ENCODE measurements at regions not wholly inside any gene's neighbourhood (a gene's known extent, or its start where the extent isn't known, plus 50 kb on each side); places are given as distances from the start of the nearest gene placed in this dataset.
"Not testable (repeated sequence)": the region's sequence is repeated elsewhere in the genome, so short reads cannot be mapped to it uniquely, and the experiment has no call there.

GRCh38 chr9:29625931-29626330 is 2052.7 kb upstream of the C9orf72 start:
- H3K27me3 ChIP-seq, result no peaks in the 10 kb centered on the region
- TF ChIP-seq EP300 (IDR thresholded peaks at IDR 0.05), result no peak
- no peak for TF ChIP-seq POLR2A (IDR thresholded peaks at IDR 0.05)
- no peak for TF ChIP-seq CTCF (IDR thresholded peaks at IDR 0.05)
- intact Hi-C loops (cut with DNase I), result loop anchor here in 1 of 4 donors (10.0 kb wide), 1 partner anchor 59 kb away; no protein-coding TSS in a partner anchor
- H3K27ac ChIP-seq, result no peak overlapping the region
- H3K4me3 ChIP-seq, result no peak overlapping the region
- no peak for DNase-seq
- WGBS, 3 donors, result 75 to 79% (median 77%) methylated on average over 3 of the region's 3 CpGs
- no peaks in the 10 kb centered on the region for H3K4me1 ChIP-seq (ENCODE audit: insufficient read depth)
- H3K9me3 ChIP-seq, result no peaks in the 10 kb centered on the region
- no peaks in the 10 kb centered on the region for H3K36me3 ChIP-seq

GRCh38 chr9:29628856-29629255 is 2055.6 kb upstream of the C9orf72 start:
- not testable (repeated sequence) for H3K27ac ChIP-seq; H3K4me1 ChIP-seq (ENCODE audit: insufficient read depth); H3K4me3 ChIP-seq; H3K36me3 ChIP-seq; H3K9me3 ChIP-seq; DNase-seq; H3K27me3 ChIP-seq
- 73 to 83% (median 73%) methylated on average over 1 of the region's 1 CpG for WGBS, 3 donors
- intact Hi-C loops (cut with DNase I), result loop anchor here in 1 of 4 donors (10.0 kb wide), 1 partner anchor 56 kb away; no protein-coding TSS in a partner anchor

GRCh38 chr9:29637471-29638237 is 2064.4 kb upstream of the C9orf72 start:
- H3K4me3 ChIP-seq, result no peak overlapping the region
- H3K27ac ChIP-seq, result no peak overlapping the region
- H3K4me1 ChIP-seq (ENCODE audit: insufficient read depth), result no peaks in the 10 kb centered on the region
- no peaks in the 10 kb centered on the region for H3K36me3 ChIP-seq
- intact Hi-C loops (cut with DNase I), result no loop called here
- no peak for TF ChIP-seq POLR2A (IDR thresholded peaks at IDR 0.05)
- TF ChIP-seq EP300 (IDR thresholded peaks at IDR 0.05), result no peak
- no peak for TF ChIP-seq CTCF (IDR thresholded peaks at IDR 0.05)
- H3K27me3 ChIP-seq, result no peaks in the 10 kb centered on the region
- no peaks in the 10 kb centered on the region for H3K9me3 ChIP-seq
- WGBS, 3 donors, result 51 to 70% (median 54%) methylated on average over 3 of the region's 3 CpGs
- no peak for DNase-seq

GRCh38 chr9:29640507-29640906 is 2067.2 kb upstream of the C9orf72 start:
- TF ChIP-seq CTCF (IDR thresholded peaks at IDR 0.05) (no peak), EP300 (IDR thresholded peaks at IDR 0.05) (no peak), POLR2A (IDR thresholded peaks at IDR 0.05) (no peak)
- Histone ChIP-seq H3K9me3 (no peaks in the 10 kb centered on the region), H3K27ac (no peak overlapping the region), H3K27me3 (no peaks in the 10 kb centered on the region), H3K4me3 (no peak overlapping the region), H3K4me1 (ENCODE audit: insufficient read depth) (no peaks in the 10 kb centered on the region), H3K36me3 (no peaks in the 10 kb centered on the region)
- WGBS, 3 donors, result 51 to 74% (median 62%) methylated on average over 2 of the region's 2 CpGs
- intact Hi-C loops (cut with DNase I), result no loop called here
- no peak for DNase-seq

GRCh38 chr9:29644514-29644913 is 2071.2 kb upstream of the C9orf72 start:
- Histone ChIP-seq H3K27ac (no peak overlapping the region), H3K4me1 (ENCODE audit: insufficient read depth) (no peaks in the 10 kb centered on the region), H3K36me3 (no peaks in the 10 kb centered on the region), H3K9me3 (no peaks in the 10 kb centered on the region), H3K4me3 (no peak overlapping the region), H3K27me3 (no peaks in the 10 kb centered on the region)
- intact Hi-C loops (cut with DNase I), result no loop called here
- DNase-seq, result no peak
- TF ChIP-seq CTCF (IDR thresholded peaks at IDR 0.05) (no peak), EP300 (IDR thresholded peaks at IDR 0.05) (no peak), POLR2A (IDR thresholded peaks at IDR 0.05) (no peak)

Data from ovary (tissue), 7 donors.